ENCODE measurements at regions not wholly inside any gene's neighbourhood (a gene's known extent, or its start where the extent isn't known, plus 50 kb on each side); places are given as distances from the start of the nearest gene placed in this dataset.

GRCh38 chr20:22901164-22901563 lies 133.9 kb upstream of the SSTR4 start:
- no peak for DNase-seq (ENCODE audit: low read depth)
- no peak for TF ChIP-seq CTCF (conservative IDR thresholded peaks at IDR 0.05; ENCODE audit: control insufficient read depth, insufficient read depth, low read depth, low read length)
- no peak overlapping the region for H3K4me3 ChIP-seq (ENCODE audit: control insufficient read depth, low read depth, low read length)

- DNase-seq (ENCODE audit: low read depth) = no peak
- TF ChIP-seq CTCF (conservative IDR thresholded peaks at IDR 0.05; ENCODE audit: control insufficient read depth, insufficient read depth, low read depth, low read length) = no peak
- no peak overlapping the region for H3K4me3 ChIP-seq (ENCODE audit: control insufficient read depth, low read depth, low read length)
These were observed 133.2 kb upstream of the SSTR4 start for GRCh38 chr20:22901921-22902320.

DNA sequence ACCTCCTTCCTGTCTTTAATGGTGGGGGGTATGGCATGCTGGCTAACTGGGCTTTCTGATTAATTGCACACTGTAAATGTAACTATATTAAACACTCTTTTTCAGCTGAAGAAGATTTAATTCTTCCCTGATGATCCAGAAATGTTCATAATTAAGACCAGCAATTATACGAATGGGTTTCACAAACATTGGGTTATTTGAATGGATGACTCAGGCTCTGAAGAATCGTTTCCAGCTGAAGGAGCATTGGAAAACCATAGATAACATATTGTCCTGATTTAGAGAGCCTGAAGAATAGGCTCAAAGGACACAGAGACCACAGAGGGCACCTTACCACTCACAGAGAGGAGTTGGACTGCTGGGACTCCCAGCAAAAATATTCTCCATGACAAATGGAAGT lies 130.7 kb upstream of the SSTR4 start:
- DNase-seq (ENCODE audit: low read depth) = peak; percentile 74
- TF ChIP-seq CTCF (conservative IDR thresholded peaks at IDR 0.05; ENCODE audit: control insufficient read depth, insufficient read depth, low read depth, low read length) = no peak
- H3K4me3 ChIP-seq (ENCODE audit: control insufficient read depth, low read depth, low read length) = no peak overlapping the region

- DNase-seq (ENCODE audit: low read depth) = peak; percentile 38
- no peak for TF ChIP-seq CTCF (conservative IDR thresholded peaks at IDR 0.05; ENCODE audit: control insufficient read depth, insufficient read depth, low read depth, low read length)
- no peak overlapping the region for H3K4me3 ChIP-seq (ENCODE audit: control insufficient read depth, low read depth, low read length)
These were observed 130.2 kb upstream of the SSTR4 start for GRCh38 chr20:22904905-22905304.

- no peak overlapping the region for H3K4me3 ChIP-seq (ENCODE audit: control insufficient read depth, low read depth, low read length)
- peak; percentile 89 for DNase-seq (ENCODE audit: low read depth)
- TF ChIP-seq CTCF (conservative IDR thresholded peaks at IDR 0.05; ENCODE audit: control insufficient read depth, insufficient read depth, low read depth, low read length) = no peak
These were observed 129.5 kb upstream of the SSTR4 start for GRCh38 chr20:22905658-22906057.

- H3K4me3 ChIP-seq (ENCODE audit: control insufficient read depth, low read depth, low read length) = no peak overlapping the region
- no peak for DNase-seq (ENCODE audit: low read depth)
- TF ChIP-seq CTCF (conservative IDR thresholded peaks at IDR 0.05; ENCODE audit: control insufficient read depth, insufficient read depth, low read depth, low read length) = no peak
These were observed 126.7 kb upstream of the SSTR4 start for GRCh38 chr20:22908437-22908836.

DNA sequence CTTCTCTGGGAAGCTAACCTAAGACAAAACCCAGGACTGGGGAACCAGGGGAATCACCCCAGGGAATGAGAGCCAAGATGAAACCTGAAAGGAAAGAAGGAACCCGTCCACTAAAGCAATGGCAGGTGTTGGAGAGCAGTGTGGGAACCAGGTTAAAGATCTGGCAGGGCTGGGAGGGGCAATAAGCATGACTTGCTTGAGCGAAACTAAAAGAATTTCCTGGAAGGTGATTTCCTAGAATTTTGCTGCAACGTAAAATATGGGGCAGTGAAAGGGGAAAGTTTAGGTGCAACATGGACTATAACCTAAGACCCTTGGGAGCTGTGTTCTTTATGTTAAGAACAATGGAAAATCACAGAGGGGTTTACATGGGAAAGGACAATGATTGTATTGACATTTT lies 126.2 kb upstream of the SSTR4 start:
- DNase-seq (ENCODE audit: low read depth) = no peak
- TF ChIP-seq CTCF (conservative IDR thresholded peaks at IDR 0.05; ENCODE audit: control insufficient read depth, insufficient read depth, low read depth, low read length) = no peak
- no peak overlapping the region for H3K4me3 ChIP-seq (ENCODE audit: control insufficient read depth, low read depth, low read length)
